ENCODE measurements at regions not wholly inside any gene's neighbourhood (a gene's known extent, or its start where the extent isn't known, plus 50 kb on each side); places are given as distances from the start of the nearest gene placed in this dataset.
"Not testable (repeated sequence)": the region's sequence is repeated elsewhere in the genome, so short reads cannot be mapped to it uniquely, and the experiment has no call there.

DNA sequence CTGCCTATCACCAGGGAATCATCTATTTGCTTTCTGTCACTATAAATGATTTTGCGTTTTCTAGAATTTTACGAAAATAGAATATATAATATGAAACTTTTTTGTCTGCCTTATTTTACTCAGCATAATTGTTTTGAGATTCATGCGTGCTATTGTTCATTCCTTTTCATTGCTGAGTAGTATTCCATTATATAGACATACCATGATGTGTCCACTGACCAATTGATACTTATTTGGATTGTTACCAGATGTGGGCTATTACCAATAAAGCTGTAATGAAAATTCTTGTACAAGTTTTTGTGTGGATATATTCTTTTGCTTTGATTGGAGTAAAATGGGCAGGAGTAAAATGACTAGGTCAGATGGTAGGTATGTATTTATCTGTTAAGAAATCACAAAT lies 390.7 kb upstream of the EMCN start:
- no peak overlapping the region for H3K4me3 ChIP-seq (ENCODE audit: insufficient read depth, low read length)
- H3K79me2 ChIP-seq (ENCODE audit: insufficient read depth, low read length) = no peaks in the 10 kb centered on the region
- H2AFZ ChIP-seq (ENCODE audit: low read length) = no peak overlapping the region
- H3K4me1 ChIP-seq (ENCODE audit: insufficient read depth, low read length) = no peaks in the 10 kb centered on the region
- TF ChIP-seq, protein P1, sequence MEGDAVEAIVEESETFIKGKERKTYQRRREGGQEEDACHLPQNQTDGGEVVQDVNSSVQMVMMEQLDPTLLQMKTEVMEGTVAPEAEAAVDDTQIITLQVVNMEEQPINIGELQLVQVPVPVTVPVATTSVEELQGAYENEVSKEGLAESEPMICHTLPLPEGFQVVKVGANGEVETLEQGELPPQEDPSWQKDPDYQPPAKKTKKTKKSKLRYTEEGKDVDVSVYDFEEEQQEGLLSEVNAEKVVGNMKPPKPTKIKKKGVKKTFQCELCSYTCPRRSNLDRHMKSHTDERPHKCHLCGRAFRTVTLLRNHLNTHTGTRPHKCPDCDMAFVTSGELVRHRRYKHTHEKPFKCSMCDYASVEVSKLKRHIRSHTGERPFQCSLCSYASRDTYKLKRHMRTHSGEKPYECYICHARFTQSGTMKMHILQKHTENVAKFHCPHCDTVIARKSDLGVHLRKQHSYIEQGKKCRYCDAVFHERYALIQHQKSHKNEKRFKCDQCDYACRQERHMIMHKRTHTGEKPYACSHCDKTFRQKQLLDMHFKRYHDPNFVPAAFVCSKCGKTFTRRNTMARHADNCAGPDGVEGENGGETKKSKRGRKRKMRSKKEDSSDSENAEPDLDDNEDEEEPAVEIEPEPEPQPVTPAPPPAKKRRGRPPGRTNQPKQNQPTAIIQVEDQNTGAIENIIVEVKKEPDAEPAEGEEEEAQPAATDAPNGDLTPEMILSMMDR (IDR thresholded peaks at IDR 0.05; ENCODE audit: extremely low read depth, low read depth, low read length) = no peak
- H3K27me3 ChIP-seq (ENCODE audit: insufficient read depth, low read length) = no peaks in the 10 kb centered on the region
- H4K20me1 ChIP-seq (ENCODE audit: insufficient read depth, low read length) = no peaks in the 10 kb centered on the region
- no peak overlapping the region for H3K4me2 ChIP-seq (ENCODE audit: insufficient read depth, low read length)
- no peaks in the 10 kb centered on the region for H3K9me3 ChIP-seq (ENCODE audit: low read depth, low read length)
- no peaks in the 10 kb centered on the region for H3K36me3 ChIP-seq (ENCODE audit: insufficient read depth, low read length)
- H3K27ac ChIP-seq (ENCODE audit: low read depth, low read length) = no peak overlapping the region
- no peak for DNase-seq (ENCODE audit: insufficient read length, low spot score, missing footprints)

DNA sequence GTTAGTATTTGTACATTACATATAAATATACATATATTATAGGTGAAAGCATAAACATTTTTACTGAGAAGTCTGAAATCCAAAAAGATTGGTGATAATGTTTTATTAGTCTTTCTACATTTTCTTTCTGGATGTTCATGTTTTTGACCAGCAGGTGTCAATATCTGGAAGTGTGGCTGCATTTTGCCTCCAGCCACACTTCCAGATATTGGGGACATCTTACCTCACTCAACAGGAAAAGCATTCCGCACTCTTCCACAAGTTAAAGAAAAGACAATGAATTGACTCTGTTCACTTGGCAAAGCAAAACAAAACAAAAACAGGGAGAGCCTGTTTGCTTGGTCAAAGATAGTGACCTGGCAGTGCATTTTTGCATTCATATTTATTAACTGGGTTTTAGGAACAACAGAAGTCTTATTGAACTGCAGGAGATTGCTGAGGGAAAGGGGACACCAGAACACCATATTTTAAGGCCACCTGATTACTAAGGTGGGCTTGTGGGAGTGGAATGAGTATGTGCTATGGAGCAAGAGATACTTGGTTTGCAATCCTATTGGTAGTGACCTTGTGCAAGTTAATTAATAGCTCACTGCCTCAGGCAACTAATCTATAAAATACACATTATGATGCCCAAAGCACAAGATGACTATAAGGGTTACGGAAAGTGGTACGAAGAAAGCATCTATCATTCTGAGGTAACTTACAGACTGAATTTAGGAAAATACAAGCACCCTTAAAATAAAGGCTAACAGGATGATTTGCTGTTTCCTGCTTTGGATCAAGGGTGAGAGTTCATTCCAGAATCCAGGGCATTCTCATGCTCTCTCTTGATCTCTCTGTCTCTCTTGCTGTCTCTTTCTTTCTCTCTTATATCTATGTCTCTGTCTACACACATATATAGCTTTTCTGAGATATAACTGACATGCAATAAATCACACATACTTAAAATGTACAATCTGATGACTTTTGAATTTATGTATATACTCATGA lies 389.9 kb upstream of the EMCN start:
- Histone ChIP-seq H3K4me2 (ENCODE audit: insufficient read depth, low read length) (no peak overlapping the region), H3K27me3 (ENCODE audit: insufficient read depth, low read length) (no peaks in the 10 kb centered on the region), H4K20me1 (ENCODE audit: insufficient read depth, low read length) (no peaks in the 10 kb centered on the region), H3K36me3 (ENCODE audit: insufficient read depth, low read length) (no peaks in the 10 kb centered on the region), H3K27ac (ENCODE audit: low read depth, low read length) (no peak overlapping the region), H2AFZ (ENCODE audit: low read length) (no peak overlapping the region), H3K4me3 (ENCODE audit: insufficient read depth, low read length) (no peak overlapping the region), H3K9me3 (ENCODE audit: low read depth, low read length) (no peaks in the 10 kb centered on the region), H3K79me2 (ENCODE audit: insufficient read depth, low read length) (no peaks in the 10 kb centered on the region), H3K4me1 (ENCODE audit: insufficient read depth, low read length) (no peaks in the 10 kb centered on the region)
- TF ChIP-seq, protein P1 (IDR thresholded peaks at IDR 0.05; ENCODE audit: extremely low read depth, low read depth, low read length) = peak; percentile 60
- peak; percentile 49 for DNase-seq (ENCODE audit: insufficient read length, low spot score, missing footprints)

DNA sequence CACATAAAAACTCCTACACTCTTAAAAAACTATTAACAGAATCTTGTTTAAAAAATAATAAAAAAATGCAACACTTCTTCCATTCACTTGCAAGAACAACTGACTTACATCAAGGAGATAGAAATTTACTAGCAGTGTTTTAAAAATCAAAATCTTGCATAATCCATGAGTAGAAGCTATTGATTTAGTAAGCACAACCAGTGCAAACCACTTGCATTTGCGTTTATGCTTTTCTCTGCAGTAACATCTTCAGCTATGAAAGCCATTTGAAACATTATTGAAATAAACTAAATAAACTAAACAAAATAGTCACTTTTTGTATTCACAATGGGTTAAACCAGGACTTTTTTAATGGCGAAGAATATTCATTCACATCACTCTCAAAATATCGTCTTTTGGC lies 389.2 kb upstream of the EMCN start:
- Histone ChIP-seq H3K36me3 (ENCODE audit: insufficient read depth, low read length) (no peaks in the 10 kb centered on the region), H2AFZ (ENCODE audit: low read length) (no peak overlapping the region), H3K4me1 (ENCODE audit: insufficient read depth, low read length) (no peaks in the 10 kb centered on the region), H3K27me3 (ENCODE audit: insufficient read depth, low read length) (no peaks in the 10 kb centered on the region), H3K4me2 (ENCODE audit: insufficient read depth, low read length) (no peak overlapping the region), H3K27ac (ENCODE audit: low read depth, low read length) (no peak overlapping the region), H3K79me2 (ENCODE audit: insufficient read depth, low read length) (no peaks in the 10 kb centered on the region), H4K20me1 (ENCODE audit: insufficient read depth, low read length) (no peaks in the 10 kb centered on the region), H3K4me3 (ENCODE audit: insufficient read depth, low read length) (no peak overlapping the region), H3K9me3 (ENCODE audit: low read depth, low read length) (no peaks in the 10 kb centered on the region)
- no peak for DNase-seq (ENCODE audit: insufficient read length, low spot score, missing footprints)
- TF ChIP-seq, protein P1 (IDR thresholded peaks at IDR 0.05; ENCODE audit: extremely low read depth, low read depth, low read length) = no peak

DNA sequence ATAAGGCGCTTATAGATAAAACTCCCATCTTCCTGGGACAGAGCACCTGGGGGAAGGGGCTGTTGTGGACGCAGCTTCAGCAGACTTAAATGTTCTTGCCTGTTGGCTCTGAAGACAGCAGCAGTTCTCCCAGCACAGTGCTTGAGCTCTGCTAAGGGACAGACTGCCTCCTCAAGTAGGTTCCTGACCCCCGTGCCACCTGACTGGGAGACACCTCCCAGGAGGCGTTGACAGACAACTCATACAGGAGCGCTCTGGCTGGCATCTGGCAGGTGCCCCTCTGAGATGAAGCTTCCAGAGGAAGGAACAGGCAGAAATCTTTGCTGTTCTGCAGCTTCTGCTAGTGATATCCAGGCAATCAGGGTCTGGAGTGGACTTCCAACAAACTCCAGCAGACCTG lies 383.1 kb upstream of the EMCN start:
- H3K4me1 ChIP-seq (ENCODE audit: insufficient read depth, low read length); H2AFZ ChIP-seq (ENCODE audit: low read length); H3K4me3 ChIP-seq (ENCODE audit: insufficient read depth, low read length); H3K4me2 ChIP-seq (ENCODE audit: insufficient read depth, low read length); H4K20me1 ChIP-seq (ENCODE audit: insufficient read depth, low read length); H3K27me3 ChIP-seq (ENCODE audit: insufficient read depth, low read length); DNase-seq (ENCODE audit: insufficient read length, low spot score, missing footprints); H3K79me2 ChIP-seq (ENCODE audit: insufficient read depth, low read length); H3K27ac ChIP-seq (ENCODE audit: low read depth, low read length); H3K9me3 ChIP-seq (ENCODE audit: low read depth, low read length); H3K36me3 ChIP-seq (ENCODE audit: insufficient read depth, low read length): not testable (repeated sequence)

Data from osteoblast (primary cell).